ENCODE measurements at regions not wholly inside any gene's neighbourhood (a gene's known extent, or its start where the extent isn't known, plus 50 kb on each side); places are given as distances from the start of the nearest gene placed in this dataset.

DNA sequence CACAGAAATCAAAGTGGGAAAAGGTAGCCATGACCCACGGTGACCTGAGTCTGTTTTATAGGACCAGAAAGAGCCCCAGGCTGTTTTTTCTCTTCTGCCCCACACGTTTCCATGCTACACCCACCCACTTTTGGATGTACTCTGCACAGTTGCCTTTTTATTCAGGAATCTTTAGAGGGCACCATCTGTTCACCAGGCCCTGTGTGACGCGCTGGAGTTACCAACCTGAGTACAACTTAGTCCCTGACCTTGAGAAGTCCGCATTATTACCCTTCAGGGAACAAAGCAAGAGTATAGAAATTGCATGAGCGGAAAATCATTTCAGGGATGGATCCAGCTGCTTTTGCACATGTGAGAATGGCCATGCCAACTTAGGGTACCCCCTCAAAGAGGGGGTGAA, 207.8 kb upstream of the GATB start:
- no peak overlapping the region for H2AFZ ChIP-seq (ENCODE audit: low read length)
- TF ChIP-seq, protein P1, sequence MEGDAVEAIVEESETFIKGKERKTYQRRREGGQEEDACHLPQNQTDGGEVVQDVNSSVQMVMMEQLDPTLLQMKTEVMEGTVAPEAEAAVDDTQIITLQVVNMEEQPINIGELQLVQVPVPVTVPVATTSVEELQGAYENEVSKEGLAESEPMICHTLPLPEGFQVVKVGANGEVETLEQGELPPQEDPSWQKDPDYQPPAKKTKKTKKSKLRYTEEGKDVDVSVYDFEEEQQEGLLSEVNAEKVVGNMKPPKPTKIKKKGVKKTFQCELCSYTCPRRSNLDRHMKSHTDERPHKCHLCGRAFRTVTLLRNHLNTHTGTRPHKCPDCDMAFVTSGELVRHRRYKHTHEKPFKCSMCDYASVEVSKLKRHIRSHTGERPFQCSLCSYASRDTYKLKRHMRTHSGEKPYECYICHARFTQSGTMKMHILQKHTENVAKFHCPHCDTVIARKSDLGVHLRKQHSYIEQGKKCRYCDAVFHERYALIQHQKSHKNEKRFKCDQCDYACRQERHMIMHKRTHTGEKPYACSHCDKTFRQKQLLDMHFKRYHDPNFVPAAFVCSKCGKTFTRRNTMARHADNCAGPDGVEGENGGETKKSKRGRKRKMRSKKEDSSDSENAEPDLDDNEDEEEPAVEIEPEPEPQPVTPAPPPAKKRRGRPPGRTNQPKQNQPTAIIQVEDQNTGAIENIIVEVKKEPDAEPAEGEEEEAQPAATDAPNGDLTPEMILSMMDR (IDR thresholded peaks at IDR 0.05; ENCODE audit: low read length): no peak
- TF ChIP-seq EZH2 (optimal IDR thresholded peaks at IDR 0.05; ENCODE audit: low read depth, low read length): no peak
- no peak for TF ChIP-seq EZH2phosphoT487 (IDR thresholded peaks at IDR 0.05; ENCODE audit: low read length)
- no peaks in the 10 kb centered on the region for H4K20me1 ChIP-seq (ENCODE audit: insufficient read depth, low read length)
- no peaks in the 10 kb centered on the region for H3K9me3 ChIP-seq (replicated peaks; ENCODE audit: insufficient read depth, low read length)
- H3K9me2 ChIP-seq (replicated peaks; ENCODE audit: insufficient read depth, low read length): no peaks in the 10 kb centered on the region
- no peaks in the 10 kb centered on the region for H3K4me1 ChIP-seq (ENCODE audit: low read length)
- H3K36me3 ChIP-seq (replicated peaks; ENCODE audit: insufficient read depth, low read length): no peaks in the 10 kb centered on the region
- no peak overlapping the region for H3K27ac ChIP-seq (ENCODE audit: low read length)
- no peak overlapping the region for H3K9ac ChIP-seq (ENCODE audit: low read length)
- no peaks in the 10 kb centered on the region for H3K27me3 ChIP-seq (replicated peaks; ENCODE audit: insufficient read depth, low read length)
- no peaks in the 10 kb centered on the region for H3K79me2 ChIP-seq (ENCODE audit: low read length)
- no peak for DNase-seq
- H3K4me2 ChIP-seq (ENCODE audit: low read depth, low read length): no peak overlapping the region
- H3F3A ChIP-seq (ENCODE audit: insufficient read depth, low read length): no peaks in the 10 kb centered on the region
- H3K4me3 ChIP-seq (ENCODE audit: low read length): no peak overlapping the region

DNA sequence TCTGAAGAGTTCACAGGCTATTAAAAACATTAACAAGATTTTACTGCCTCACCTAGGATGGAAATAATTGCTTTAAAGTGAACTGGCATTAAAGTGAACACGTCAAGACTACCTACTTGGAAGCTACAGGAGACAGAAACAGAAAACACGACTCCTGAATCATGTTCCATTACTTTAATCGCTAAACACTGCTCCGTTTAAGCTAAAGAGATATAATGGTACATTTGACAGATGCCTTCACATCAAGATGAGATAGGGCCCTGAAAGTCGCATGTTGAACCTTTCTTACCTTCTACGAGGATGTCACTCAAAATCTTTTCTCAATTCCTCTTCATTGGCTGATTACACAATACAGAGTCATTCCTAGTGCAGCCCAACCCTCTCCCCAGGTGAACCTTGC, 206.3 kb upstream of the GATB start:
- Histone ChIP-seq H4K20me1 (ENCODE audit: insufficient read depth, low read length) (no peaks in the 10 kb centered on the region), H2AFZ (ENCODE audit: low read length) (no peak overlapping the region), H3K4me3 (ENCODE audit: low read length) (no peak overlapping the region), H3K9me2 (replicated peaks; ENCODE audit: insufficient read depth, low read length) (no peaks in the 10 kb centered on the region), H3K4me1 (ENCODE audit: low read length) (no peaks in the 10 kb centered on the region), H3K9ac (ENCODE audit: low read length) (no peak overlapping the region), H3K27ac (ENCODE audit: low read length) (no peak overlapping the region), H3K9me3 (replicated peaks; ENCODE audit: insufficient read depth, low read length) (no peaks in the 10 kb centered on the region), H3F3A (ENCODE audit: insufficient read depth, low read length) (no peaks in the 10 kb centered on the region), H3K27me3 (replicated peaks; ENCODE audit: insufficient read depth, low read length) (no peaks in the 10 kb centered on the region), H3K4me2 (ENCODE audit: low read depth, low read length) (no peak overlapping the region), H3K79me2 (ENCODE audit: low read length) (no peaks in the 10 kb centered on the region), H3K36me3 (replicated peaks; ENCODE audit: insufficient read depth, low read length) (no peaks in the 10 kb centered on the region)
- TF ChIP-seq EZH2phosphoT487 (IDR thresholded peaks at IDR 0.05; ENCODE audit: low read length): no peak
- TF ChIP-seq, protein P1 (IDR thresholded peaks at IDR 0.05; ENCODE audit: low read length): no peak
- TF ChIP-seq EZH2 (optimal IDR thresholded peaks at IDR 0.05; ENCODE audit: low read depth, low read length): no peak
- no peak for DNase-seq

DNA sequence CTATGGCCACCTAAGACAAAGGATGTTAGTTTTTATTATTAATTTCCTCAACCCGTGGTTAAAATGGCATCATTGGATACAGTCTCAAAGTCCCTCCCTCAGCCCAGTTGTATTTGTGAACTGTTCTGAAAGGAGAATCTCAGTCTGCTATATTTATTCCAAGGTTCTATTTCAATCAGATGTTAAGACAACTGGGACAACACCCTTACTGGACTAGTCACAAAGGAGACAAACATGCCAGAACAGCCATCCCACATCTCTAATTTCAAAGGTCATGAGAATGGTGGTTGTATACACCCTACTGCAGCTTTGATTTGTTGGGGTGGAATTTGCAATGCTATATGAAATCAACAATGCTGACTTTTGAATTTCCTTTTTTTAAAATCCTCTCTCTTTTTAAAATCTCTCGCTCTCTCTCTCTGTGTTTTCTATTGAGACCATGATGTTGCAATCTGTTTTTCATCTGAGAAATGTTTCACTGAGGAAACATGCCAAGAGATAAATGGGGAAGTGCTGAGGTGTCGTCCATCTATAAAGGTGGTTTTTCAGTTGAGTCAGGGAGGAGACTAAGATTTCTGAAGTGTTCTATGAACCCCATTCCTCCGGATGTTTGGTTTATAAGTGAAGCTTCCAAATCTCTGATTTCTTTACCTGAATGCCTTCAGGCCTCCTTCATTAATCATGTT, 201.5 kb upstream of the GATB start:
- TF ChIP-seq, protein P1 (IDR thresholded peaks at IDR 0.05; ENCODE audit: low read length): no peak
- TF ChIP-seq EZH2phosphoT487 (IDR thresholded peaks at IDR 0.05; ENCODE audit: low read length) (no peak), EZH2 (optimal IDR thresholded peaks at IDR 0.05; ENCODE audit: low read depth, low read length) (no peak)
- no peak overlapping the region for H3K4me2 ChIP-seq (ENCODE audit: low read depth, low read length)
- H3K27me3 ChIP-seq (replicated peaks; ENCODE audit: insufficient read depth, low read length): no peaks in the 10 kb centered on the region

More for the DNA sequence above, 201.5 kb upstream of the GATB start:
- H3K4me3 ChIP-seq (ENCODE audit: low read length): no peak overlapping the region
- H2AFZ ChIP-seq (ENCODE audit: low read length): no peak overlapping the region
- H3K9me3 ChIP-seq (replicated peaks; ENCODE audit: insufficient read depth, low read length): no peaks in the 10 kb centered on the region
- H3K36me3 ChIP-seq (replicated peaks; ENCODE audit: insufficient read depth, low read length): no peaks in the 10 kb centered on the region
- H3K79me2 ChIP-seq (ENCODE audit: low read length): no peaks in the 10 kb centered on the region
- H4K20me1 ChIP-seq (ENCODE audit: insufficient read depth, low read length): no peaks in the 10 kb centered on the region
- no peaks in the 10 kb centered on the region for H3F3A ChIP-seq (ENCODE audit: insufficient read depth, low read length)
- H3K4me1 ChIP-seq (ENCODE audit: low read length): no peaks in the 10 kb centered on the region
- H3K27ac ChIP-seq (ENCODE audit: low read length): no peak overlapping the region
- H3K9ac ChIP-seq (ENCODE audit: low read length): no peak overlapping the region
- no peaks in the 10 kb centered on the region for H3K9me2 ChIP-seq (replicated peaks; ENCODE audit: insufficient read depth, low read length)
- no peak for DNase-seq
